ENCODE measurements at regions not wholly inside any gene's neighbourhood (a gene's known extent, or its start where the extent isn't known, plus 50 kb on each side); places are given as distances from the start of the nearest gene placed in this dataset.

DNA sequence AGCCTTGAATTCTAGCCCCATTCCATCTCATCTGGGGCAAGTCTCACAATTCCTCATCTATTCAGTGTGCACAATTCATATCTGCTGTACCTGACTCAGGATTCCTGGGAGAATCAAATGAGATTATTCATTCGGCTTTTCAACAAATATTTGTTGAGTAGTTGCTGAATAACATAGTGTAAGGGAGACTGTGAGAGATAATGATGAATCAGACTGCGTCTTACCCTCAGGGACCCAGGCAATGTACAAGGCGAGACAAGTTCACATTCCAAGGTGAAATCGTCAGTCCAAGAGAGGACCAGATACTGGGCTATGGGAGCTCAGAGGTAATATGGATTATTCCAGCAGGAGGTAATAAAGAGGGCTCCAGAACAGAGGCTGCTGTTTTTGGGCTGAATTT is 67.8 kb upstream of the SMYD2 start:
- Histone ChIP-seq H4K20me1 (ENCODE audit: control insufficient read depth, extremely low read depth, insufficient read depth, low read length) (no peaks in the 10 kb centered on the region), H3K4me2 (ENCODE audit: control insufficient read depth, extremely low read depth, insufficient read depth, low read depth, low read length) (peak overlapping the region; percentile 77), H3K27me3 (ENCODE audit: control insufficient read depth, extremely low read depth, insufficient read depth, low read length) (no peaks in the 10 kb centered on the region), H3K9ac (ENCODE audit: control insufficient read depth, extremely low read depth, insufficient read depth, low read length) (no peak overlapping the region), H3K9me3 (ENCODE audit: control insufficient read depth, low read depth, low read length) (no peaks in the 10 kb centered on the region), H2AFZ (ENCODE audit: control insufficient read depth, low read length) (peak overlapping the region; percentile 56), H3K27ac (ENCODE audit: control insufficient read depth, insufficient read depth, low read length) (peak overlapping the region; percentile 64), H3K79me2 (ENCODE audit: control insufficient read depth, insufficient read depth, low read length) (no peaks in the 10 kb centered on the region), H3K4me1 (ENCODE audit: control insufficient read depth, extremely low read depth, insufficient read depth, low read length) (peaks cover 58% of the 10 kb centered on the region), H3K9me1 (ENCODE audit: control insufficient read depth, extremely low read depth, insufficient read depth, low read length) (no peaks in the 10 kb centered on the region), H3K4me3 (ENCODE audit: control insufficient read depth in 2 of 3, extremely low read depth in 1 of 3, insufficient read depth in 2 of 3, low read depth in 1 of 3, low read length in 3 of 3) (peak overlapping the region in 1 of 3 experiments; percentile 18), H3K36me3 (ENCODE audit: control insufficient read depth in 2 of 2, extremely low read depth in 1 of 2, insufficient read depth in 2 of 2, low read length in 2 of 2) (no peaks in the 10 kb centered on the region)
- FAIRE-seq (peak; percentile 99), DNase-seq (ENCODE audit: low read depth, low spot score) (peak; percentile 87)
- TF ChIP-seq, protein P1, sequence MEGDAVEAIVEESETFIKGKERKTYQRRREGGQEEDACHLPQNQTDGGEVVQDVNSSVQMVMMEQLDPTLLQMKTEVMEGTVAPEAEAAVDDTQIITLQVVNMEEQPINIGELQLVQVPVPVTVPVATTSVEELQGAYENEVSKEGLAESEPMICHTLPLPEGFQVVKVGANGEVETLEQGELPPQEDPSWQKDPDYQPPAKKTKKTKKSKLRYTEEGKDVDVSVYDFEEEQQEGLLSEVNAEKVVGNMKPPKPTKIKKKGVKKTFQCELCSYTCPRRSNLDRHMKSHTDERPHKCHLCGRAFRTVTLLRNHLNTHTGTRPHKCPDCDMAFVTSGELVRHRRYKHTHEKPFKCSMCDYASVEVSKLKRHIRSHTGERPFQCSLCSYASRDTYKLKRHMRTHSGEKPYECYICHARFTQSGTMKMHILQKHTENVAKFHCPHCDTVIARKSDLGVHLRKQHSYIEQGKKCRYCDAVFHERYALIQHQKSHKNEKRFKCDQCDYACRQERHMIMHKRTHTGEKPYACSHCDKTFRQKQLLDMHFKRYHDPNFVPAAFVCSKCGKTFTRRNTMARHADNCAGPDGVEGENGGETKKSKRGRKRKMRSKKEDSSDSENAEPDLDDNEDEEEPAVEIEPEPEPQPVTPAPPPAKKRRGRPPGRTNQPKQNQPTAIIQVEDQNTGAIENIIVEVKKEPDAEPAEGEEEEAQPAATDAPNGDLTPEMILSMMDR (optimal IDR thresholded peaks at IDR 0.05 in 1 of 3, IDR thresholded peaks at IDR 0.05 in 1 of 3, conservative IDR thresholded peaks at IDR 0.05 in 1 of 3; ENCODE audit: extremely low read depth in 1 of 3, insufficient read depth in 2 of 3, low read length in 3 of 3): peak in 1 of 3 experiments; percentile 19
- no peak for TF ChIP-seq EZH2 (IDR thresholded peaks at IDR 0.05; ENCODE audit: low read length)
- dilution Hi-C loops (cut with MboI; ENCODE audit: extremely low pct_ligation_motif_present, low sequenced_read_pairs): no loop called here

DNA sequence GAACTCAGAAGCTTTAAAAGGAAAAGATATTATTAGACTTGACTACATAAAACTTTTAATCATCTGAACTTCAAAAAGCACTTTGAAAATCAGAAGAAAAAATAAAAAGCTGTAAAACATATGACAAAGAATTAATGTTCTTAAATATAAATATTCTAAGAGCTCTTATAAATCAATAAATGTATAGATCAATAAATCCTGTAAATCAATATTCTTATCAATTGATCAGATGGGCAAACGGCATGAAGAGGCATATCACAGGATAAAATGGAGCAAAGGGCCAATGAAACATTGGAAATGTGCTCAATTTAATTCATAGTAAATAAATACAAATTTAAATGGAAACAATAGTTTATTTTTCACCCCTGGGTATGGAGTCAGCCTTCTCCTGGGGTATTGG is 66.1 kb upstream of the SMYD2 start:
- no peaks in the 10 kb centered on the region for H3K9me1 ChIP-seq (ENCODE audit: control insufficient read depth, extremely low read depth, insufficient read depth, low read length)
- no peaks in the 10 kb centered on the region for H3K27me3 ChIP-seq (ENCODE audit: control insufficient read depth, extremely low read depth, insufficient read depth, low read length)
- H3K9me3 ChIP-seq (ENCODE audit: control insufficient read depth, low read depth, low read length): no peaks in the 10 kb centered on the region
- FAIRE-seq (no peak), DNase-seq (ENCODE audit: low read depth, low spot score) (no peak)
- peak overlapping the region; percentile 62 for H3K9ac ChIP-seq (ENCODE audit: control insufficient read depth, extremely low read depth, insufficient read depth, low read length)
- dilution Hi-C loops (cut with MboI; ENCODE audit: extremely low pct_ligation_motif_present, low sequenced_read_pairs): no loop called here
- H3K27ac ChIP-seq (ENCODE audit: control insufficient read depth, insufficient read depth, low read length): no peak overlapping the region
- H3K4me2 ChIP-seq (ENCODE audit: control insufficient read depth, extremely low read depth, insufficient read depth, low read depth, low read length): peak overlapping the region; percentile 77
- no peaks in the 10 kb centered on the region for H3K36me3 ChIP-seq (ENCODE audit: control insufficient read depth in 2 of 2, extremely low read depth in 1 of 2, insufficient read depth in 2 of 2, low read length in 2 of 2)
- H3K4me1 ChIP-seq (ENCODE audit: control insufficient read depth, extremely low read depth, insufficient read depth, low read length): peaks cover 58% of the 10 kb centered on the region
- TF ChIP-seq, protein P1 (optimal IDR thresholded peaks at IDR 0.05 in 1 of 3, IDR thresholded peaks at IDR 0.05 in 1 of 3, conservative IDR thresholded peaks at IDR 0.05 in 1 of 3; ENCODE audit: extremely low read depth in 1 of 3, insufficient read depth in 2 of 3, low read length in 3 of 3): no peak
- TF ChIP-seq EZH2 (IDR thresholded peaks at IDR 0.05; ENCODE audit: low read length): no peak
- H2AFZ ChIP-seq (ENCODE audit: control insufficient read depth, low read length): no peak overlapping the region
- H3K4me3 ChIP-seq (ENCODE audit: control insufficient read depth in 2 of 3, extremely low read depth in 1 of 3, insufficient read depth in 2 of 3, low read depth in 1 of 3, low read length in 3 of 3): no peak overlapping the region
- H4K20me1 ChIP-seq (ENCODE audit: control insufficient read depth, extremely low read depth, insufficient read depth, low read length): no peaks in the 10 kb centered on the region
- H3K79me2 ChIP-seq (ENCODE audit: control insufficient read depth, insufficient read depth, low read length): no peaks in the 10 kb centered on the region

Data from keratinocyte (primary cell).